Fibroblast of skin of back (primary cell): ENCODE measurements at regions not wholly inside any gene's neighbourhood (a gene's known extent, or its start where the extent isn't known, plus 50 kb on each side); places are given as distances from the start of the nearest gene placed in this dataset.

Source experiments
- DNase-seq: peaks from one replicate; pipeline ENCODE4 v3.0.0-alpha.2; 2013

DNA sequence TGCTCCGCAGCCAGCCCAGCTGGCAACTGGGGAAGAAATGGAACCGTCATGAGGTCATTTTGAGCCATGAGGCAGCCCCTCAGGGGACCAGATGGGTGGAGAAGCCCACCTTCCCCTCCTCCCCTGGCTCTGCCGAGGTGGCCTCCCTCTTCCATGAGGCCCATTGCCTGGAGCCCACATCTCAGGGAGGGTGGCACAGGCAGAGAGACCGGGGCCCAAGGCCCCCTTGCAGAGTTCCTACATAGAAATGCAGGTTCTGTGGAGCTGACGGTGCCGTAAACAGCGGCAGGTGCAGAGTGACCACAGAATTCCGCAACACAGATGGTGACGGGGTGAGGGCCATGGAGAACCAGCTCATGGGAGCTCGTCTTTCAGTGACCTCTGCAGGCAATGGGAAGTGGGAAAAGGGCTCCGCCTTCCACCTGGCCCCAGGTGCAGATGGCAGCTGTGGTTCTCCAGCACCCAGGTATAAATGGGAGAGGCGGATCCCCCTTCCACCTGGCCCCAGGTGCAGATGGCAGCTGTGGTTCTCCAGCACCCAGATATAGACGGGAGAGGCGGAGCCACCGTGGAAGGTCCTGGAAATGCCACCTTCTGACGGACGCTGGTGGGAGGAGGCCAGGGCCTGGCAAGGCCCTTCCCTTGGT, 765.4 kb downstream of the BRD1 start:
- no peak for DNase-seq

- no peak for DNase-seq
These were observed 769.8 kb downstream of the BRD1 start for GRCh38 chr22:49057910-49058309.

DNA sequence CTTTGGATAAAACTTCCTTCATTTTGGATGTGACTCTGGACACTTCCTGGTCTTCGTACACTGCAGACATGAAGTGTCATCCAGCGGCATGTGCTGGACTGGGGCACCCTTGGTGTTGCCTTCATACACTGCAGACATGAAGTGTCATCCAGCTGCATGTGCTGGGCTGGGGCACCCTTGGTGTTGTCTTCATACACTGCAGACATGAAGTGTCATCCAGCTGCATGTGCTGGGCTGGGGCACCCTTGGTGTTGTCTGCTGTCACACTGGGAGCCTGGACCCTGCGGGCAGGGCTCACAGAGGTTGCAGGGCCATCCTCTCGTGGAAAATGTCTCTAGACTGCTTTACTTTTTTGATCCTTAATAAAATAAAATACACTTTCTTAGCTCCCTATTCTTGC, 771.4 kb downstream of the BRD1 start:
- no peak for DNase-seq

GRCh38 chr22:49055406-49055805, 772.3 kb downstream of the BRD1 start:
- no peak for DNase-seq

GRCh38 chr22:49053578-49053977, 774.1 kb downstream of the BRD1 start:
- no peak for DNase-seq

- DNase-seq, result no peak
These were observed 775.1 kb downstream of the BRD1 start for GRCh38 chr22:49052560-49052959.

DNA sequence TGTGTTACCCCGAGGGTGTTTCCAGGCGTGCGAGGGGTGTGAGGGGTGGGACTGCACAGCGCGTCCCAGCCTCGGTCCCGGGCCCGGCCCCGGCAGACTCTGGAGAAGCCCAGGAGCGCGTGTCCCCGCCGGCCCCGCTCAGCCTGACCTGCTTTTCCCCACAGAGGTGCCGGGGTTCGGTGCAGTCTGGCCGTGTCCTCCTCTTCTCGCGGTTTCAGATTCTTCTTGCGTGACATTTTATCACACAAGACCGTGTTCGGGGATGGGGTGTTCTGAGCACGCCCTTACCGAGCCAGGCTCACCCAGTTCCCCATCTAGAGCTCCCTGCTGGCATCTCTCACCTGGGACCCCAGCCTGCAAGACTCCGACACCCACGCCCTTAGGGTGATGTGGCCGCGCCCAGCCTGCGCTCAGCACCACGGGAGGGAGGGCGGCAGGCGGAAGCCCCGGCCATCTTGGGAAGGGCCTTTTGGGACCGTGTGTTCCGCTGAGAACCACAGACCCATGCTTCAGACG, 775.6 kb downstream of the BRD1 start:
- DNase-seq, result peak; percentile 24

GRCh38 chr22:49051491-49052022, 776.1 kb downstream of the BRD1 start:
- DNase-seq, result no peak

DNA sequence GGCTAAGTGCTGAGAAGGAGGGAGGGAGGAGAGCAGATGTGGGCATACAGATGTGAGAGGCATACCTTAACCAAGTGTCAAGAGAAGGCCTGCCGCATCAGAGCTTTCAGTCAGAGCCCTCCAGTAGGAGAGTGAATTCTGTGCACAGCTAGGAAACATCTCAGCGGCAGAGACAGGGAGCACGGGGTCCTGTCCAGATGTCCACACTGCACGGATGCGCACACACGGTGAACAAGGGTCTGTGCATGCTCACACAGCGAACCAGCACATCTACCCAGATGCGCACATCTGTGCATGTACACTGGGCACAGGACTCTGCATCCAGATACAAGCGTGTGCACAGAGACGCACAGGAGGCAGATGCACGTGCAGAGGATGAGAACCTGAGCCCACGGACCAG, 778.0 kb downstream of the BRD1 start:
- DNase-seq, result no peak

- no peak for DNase-seq
These were observed 779.1 kb downstream of the BRD1 start for GRCh38 chr22:49048591-49048990.

- peak; percentile 88 for DNase-seq
These were observed 780.2 kb downstream of the BRD1 start for GRCh38 chr22:49047447-49047846.

DNA sequence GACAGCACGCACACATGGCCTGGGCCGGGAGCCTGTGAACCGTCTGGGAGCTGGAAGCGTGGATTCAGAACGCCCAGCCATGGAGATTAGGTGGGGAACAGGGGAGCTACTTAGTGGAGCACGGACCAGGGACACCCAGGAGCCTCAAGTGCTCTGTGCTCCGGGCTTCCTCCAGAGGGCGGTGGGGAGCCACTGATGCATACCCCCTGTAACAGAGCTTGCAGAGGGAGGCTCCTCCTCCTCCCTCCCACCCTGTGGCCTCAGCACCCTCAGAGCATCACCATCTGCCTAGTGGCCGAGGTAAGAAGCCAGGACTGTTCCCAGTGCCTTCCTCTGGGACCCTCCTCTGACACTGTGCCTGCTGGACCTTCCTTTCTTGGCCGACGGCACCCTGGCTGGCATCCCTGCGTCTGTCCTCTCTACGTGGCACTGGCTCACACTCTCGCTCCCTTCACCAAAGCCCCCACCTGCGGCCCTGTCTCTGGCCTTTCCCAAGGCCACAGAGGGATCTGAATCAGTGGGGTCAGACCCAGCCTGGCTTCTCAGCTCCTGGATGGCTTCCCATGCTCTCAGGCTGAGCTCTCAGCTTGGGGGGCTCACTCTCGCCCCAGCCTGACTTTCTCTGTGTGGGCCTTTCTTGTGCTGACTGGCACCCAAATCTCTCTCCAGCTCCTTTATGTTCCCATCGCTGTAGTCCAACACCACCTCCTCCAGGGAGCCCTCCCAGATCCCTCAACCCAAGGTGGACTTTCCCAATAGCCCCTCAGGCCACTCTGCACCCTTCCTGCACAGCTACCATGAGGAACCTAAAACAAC, 780.9 kb downstream of the BRD1 start:
- DNase-seq, result peak; percentile 53

DNA sequence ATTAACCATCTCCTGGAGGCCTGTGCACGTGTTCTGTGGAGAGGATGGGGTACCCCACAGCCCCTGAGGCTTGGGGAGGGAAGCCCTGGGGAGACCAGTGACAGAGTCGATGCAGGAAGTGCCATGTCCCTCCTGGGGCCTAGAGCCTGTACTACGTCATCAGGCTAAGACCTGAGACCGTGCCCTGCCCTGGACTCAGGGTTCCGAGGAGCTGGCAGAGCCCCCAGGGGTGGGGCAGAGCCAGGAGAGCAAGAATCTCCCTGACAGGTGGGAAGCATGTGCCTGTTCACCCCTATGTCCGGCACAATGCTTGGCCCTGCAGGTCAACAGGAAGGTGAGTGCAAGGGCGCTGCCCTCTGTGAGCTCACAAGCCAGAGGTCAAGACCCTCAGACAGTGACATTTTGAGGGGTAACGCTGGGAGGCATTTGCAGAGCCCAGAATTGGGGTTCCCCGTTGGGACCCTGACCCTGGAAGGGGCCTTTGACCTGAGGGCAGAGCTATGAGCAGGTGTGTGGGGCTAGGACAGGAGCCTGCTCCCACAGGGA, 781.6 kb downstream of the BRD1 start:
- DNase-seq, result no peak

DNA sequence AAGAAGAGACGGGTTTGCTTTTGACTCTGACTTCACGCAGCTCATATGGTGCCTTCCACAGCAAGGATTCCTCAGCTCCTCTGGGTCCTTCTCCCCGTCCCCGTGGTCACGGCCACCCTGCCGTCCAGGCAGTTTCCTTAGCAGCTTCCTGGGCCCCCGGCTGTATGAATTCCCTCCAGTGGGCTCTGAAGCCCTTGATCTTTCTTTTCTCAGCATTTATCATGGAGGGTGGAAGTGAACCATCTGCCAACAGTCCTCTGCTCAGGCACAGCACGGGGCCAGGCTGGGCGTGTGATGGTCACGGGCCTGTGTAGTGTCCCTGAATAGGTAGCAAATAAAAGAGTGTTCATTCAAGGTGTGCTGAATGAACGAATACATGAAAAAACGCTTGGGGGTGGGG, 782.4 kb downstream of the BRD1 start:
- no peak for DNase-seq

DNA sequence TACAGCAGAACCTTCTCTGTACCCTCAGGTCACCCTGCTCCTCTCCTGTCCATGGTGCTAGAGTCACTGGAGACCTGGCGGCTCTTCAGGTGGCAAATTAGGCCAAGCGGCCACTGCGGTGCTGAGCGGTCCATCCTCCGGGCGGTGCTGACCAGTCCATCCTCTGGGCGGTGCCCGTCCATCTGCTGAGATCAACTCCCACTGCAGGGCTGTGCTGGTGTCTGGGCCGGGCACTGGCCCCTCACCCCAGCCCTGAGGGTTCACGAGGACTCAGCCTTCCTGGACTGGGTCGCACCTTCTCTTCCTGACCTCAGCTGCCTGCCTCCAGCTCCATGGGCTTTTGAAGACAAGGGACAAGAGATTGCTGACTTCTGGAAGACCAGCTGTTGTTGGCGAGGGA, 782.9 kb downstream of the BRD1 start:
- DNase-seq, result no peak

GRCh38 chr22:49044091-49044490, 783.6 kb downstream of the BRD1 start:
- DNase-seq, result no peak

- no peak for DNase-seq
These were observed 784.5 kb downstream of the BRD1 start for GRCh38 chr22:49042877-49043859.

- DNase-seq, result no peak
These were observed 785.6 kb downstream of the BRD1 start for GRCh38 chr22:49042066-49042465.

- no peak for DNase-seq
These were observed 786.8 kb downstream of the BRD1 start for GRCh38 chr22:49040754-49041467.

- DNase-seq, result no peak
These were observed 787.6 kb downstream of the BRD1 start for GRCh38 chr22:49040111-49040510.

DNA sequence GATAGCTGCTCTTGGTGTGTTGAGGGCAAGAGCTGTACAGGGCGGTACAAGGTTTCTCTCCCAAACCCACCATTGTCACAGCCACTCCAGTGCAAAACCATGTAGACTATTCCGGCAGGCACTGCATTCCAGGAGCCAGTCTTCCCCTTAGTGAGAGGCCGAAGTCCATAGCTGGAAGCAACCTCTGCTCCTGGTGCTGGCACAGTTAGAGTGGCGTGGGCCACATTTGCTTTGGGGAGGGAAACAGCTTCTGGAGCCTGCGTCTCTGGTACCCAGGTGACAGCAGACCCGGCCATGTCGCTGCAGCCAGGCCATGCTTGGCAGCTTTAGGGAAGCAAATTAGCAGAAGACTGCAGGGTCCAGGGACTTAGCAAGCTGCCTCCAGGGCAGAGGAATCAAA, 788.0 kb downstream of the BRD1 start:
- no peak for DNase-seq
